NCI-H524 treated with DMSO at 0.1 percent for 48 hours (cell line): ENCODE measurements at regions not wholly inside any gene's neighbourhood (a gene's known extent, or its start where the extent isn't known, plus 50 kb on each side); places are given as distances from the start of the nearest gene placed in this dataset.
"Not testable (repeated sequence)": the region's sequence is repeated elsewhere in the genome, so short reads cannot be mapped to it uniquely, and the experiment has no call there.

Source experiments
- DNase-seq: peaks from one replicate; lab custom pipeline; 2025; lab: John Stamatoyannopoulos, UW

GRCh38 chr2:35114765-35115164, 1240.8 kb upstream of the CRIM1 start:
- DNase-seq: no peak

DNA sequence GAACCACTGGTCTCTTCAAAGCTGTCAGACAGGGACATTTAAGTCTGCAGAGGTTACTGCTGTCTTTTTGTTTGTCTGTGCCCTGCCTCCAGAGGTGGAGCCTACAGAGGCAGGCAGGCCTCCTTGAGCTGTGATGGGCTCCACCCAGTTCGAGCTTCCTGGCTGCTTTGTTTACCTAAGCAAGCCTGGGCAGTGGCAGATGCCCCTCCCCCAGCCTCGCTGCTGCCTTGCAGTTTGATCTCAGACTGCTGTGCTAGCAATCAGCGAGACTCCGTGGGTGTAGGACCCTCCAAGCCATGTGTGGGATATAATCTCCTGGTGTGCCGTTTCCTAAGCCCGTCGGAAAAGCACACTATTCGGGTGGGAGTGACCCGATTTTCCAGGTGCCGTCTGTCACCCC, 1243.2 kb upstream of the CRIM1 start:
- DNase-seq: not testable (repeated sequence)

DNA sequence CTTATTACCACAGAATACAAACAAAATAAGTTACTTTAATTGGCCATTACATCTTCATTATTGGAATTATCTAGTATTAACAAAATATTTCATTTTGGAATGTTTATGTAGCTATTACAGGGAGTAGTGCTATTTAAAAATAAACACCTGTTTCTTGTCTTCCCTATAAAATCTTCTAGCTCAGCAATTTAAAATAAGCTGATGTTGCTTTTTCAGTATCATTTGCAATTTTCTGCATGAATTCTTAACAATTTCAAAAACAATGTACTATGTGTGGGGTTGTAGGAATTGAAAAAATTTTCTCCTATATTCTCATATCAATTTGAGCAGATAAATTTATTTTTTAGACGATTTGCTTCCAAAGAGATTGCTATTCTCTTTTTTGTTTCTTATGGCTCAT, 1251.3 kb upstream of the CRIM1 start:
- DNase-seq: no peak

GRCh38 chr2:35099342-35099741, 1256.2 kb upstream of the CRIM1 start:
- DNase-seq: no peak

DNA sequence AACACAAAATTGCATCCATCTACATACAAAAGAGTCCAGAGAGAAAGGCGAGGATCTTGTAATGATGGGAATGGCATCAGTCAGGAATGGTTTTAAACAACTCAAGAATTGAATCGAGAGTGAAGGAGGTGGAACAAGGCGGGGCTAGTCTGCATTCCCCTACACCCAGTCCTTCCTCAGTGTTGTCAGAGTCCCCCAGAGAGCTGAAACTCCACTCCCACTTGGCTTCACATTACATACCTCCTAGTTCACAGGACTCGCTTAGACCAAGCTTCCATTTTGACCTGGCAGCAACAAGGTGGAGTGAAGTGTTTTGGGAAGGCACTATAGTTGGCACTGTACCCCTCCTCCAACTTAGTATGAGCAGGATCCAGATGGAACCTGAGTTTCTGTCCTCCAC, 1273.5 kb upstream of the CRIM1 start:
- DNase-seq: no peak

GRCh38 chr2:35081622-35082015, 1274.0 kb upstream of the CRIM1 start:
- DNase-seq: no peak

DNA sequence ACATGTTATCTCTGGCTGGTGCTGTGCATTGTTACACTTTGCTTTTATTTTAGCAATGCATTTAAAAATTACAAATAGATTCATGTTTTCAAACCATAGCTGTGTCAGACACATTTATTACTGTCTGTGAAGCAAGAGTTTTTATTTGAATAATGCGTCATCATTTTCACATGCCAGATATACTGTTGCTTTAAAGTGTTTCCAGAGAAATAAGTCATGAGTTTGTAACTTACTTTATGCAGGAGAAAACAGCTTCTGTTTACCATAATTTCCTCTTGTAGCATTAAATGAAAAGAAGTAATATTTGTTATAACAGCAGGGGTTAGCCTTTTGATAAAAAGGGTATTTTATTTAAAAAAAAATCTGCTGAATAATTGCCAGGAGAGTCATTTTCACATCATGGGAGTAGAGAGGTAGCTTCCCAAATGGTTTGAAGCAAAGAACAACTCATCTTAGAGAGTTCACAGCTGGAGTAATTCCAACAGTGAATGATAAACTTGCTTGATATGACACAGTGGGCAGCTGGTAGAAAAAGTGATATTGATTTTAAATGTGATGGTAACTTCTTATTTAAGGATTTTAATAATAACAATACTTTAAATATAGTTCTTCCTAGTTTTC, 1274.5 kb upstream of the CRIM1 start:
- DNase-seq: no peak

DNA sequence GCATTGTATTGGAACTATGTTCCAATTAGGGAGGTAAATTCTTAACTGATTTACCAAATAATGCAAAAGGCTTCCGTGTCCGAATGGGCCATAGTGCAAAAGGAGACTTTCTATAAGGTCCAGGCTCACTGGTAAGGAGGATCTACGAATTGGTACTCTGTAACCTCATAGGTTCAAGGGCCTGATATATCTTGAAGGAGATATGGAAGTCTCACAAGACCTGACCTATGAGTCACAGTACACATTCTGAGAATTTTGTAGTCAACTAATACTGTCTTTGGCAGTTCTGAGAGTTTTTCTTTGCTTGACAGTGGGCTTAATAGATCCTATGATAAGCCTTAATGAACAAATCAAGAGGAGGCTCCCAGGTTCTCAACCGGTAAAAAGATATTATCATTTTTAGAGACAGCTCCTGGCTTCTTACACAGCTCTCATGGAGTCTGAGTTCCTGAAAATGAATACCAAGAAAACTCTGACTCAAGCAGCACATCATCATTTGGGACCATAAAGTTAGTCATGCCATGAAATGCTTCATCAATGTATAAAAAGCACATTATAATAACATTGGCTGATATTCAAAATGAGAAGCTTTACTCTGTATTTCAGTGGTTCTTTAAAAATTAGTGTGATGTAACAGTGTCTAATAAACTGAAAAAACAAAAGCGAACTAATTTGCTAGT, 1275.2 kb upstream of the CRIM1 start:
- DNase-seq: no peak

GRCh38 chr2:35067420-35067819, 1288.2 kb upstream of the CRIM1 start:
- DNase-seq: no peak

GRCh38 chr2:35063836-35064235, 1291.7 kb upstream of the CRIM1 start:
- DNase-seq: no peak

DNA sequence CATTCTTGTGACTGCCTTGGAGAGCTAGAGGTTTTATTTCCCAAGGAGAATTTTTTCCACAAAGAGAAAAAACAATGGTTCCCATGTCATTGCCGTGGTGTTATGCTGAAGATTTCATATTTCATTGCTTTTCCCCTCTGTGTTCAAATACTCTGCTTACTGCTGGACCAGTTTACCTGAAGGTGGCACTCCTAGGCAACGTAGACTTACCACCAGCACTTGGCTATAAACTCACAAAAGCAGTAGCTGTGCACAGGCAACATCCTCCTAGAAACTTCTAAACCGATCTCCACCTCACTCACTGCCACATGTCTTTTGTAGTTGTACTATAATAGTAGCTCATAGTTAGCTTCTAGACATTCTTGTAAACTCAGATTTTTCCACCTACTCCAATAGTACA, 1319.7 kb upstream of the CRIM1 start:
- no peak for DNase-seq

GRCh38 chr2:35033748-35034147, 1321.8 kb upstream of the CRIM1 start:
- DNase-seq: no peak

DNA sequence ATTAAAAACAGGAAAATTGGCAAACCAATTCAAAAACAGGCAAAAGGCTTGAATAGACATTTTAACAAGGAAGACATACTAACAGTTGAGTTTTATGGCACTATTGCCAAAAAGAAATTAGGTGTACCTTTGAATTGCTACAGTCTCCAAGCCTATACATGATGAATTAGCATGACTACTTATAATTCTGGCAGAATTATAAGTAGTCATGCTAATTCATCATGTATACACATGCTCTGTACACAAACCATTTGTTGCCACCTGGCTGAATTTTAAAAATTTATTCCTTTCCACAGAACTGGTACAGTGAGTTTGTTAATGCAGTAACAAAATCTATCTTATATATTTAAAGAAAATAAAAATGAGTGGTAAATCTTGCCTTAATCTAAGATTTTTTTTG, 1332.0 kb upstream of the CRIM1 start:
- no peak for DNase-seq

DNA sequence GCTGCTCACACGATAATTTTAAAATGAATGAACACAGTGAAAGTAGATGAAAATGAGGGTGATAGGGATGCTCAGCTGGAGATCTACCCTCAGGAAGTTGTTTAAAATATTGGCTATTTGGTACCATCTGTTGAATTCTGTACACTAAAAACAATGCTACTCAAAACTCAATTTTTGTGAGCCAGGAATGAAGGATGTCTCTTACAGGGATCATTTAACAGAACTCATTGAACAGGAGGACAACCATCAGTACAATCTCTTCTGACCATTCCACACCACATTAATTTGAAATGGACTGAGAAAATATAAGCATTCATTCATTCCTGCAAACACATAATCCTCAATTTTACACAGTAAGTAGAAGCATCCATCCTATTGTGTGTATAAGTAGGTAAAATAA, 1355.1 kb upstream of the CRIM1 start:
- no peak for DNase-seq

GRCh38 chr2:34998741-34999140, 1356.8 kb upstream of the CRIM1 start:
- no peak for DNase-seq

DNA sequence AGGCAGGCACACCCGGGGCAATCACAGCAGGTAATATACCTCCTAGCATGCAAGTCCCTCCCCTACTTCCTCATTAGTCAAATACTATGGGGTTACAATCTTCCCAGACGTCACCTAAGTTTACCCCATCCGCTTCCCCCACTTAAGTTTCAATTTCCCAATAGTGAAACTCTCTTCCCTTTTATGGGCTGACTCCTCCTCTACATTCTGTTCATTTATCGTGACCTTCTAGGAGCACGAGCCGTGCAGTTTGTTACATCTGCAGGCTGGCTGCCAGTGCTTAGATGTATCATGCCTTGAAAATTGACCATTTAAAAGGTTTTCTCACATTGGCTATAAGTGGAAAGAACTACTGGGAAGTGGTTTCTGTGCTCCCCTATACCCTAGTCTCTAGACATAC, 1357.8 kb upstream of the CRIM1 start:
- no peak for DNase-seq

DNA sequence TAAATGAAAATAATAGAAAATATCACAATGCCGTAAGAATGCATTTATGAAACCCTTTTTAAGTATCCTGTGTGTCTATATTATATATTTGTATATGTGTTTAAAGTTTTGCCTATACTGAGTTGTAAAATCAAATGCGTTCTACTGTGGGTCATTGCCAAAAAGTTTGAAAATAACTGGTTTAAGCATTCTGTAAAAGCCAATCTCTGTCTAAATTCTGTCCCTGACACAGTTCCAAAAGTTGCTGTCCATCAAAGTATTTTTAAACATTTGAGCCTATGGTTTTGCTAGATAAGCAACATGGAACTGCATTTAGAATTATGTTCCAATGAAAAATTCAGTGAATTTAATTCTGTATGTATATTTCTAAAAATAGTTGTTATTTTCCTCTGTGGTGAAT, 1360.4 kb upstream of the CRIM1 start:
- no peak for DNase-seq

- DNase-seq: no peak
Measured at GRCh38 chr2:34991508-34992274, 1363.9 kb upstream of the CRIM1 start.

DNA sequence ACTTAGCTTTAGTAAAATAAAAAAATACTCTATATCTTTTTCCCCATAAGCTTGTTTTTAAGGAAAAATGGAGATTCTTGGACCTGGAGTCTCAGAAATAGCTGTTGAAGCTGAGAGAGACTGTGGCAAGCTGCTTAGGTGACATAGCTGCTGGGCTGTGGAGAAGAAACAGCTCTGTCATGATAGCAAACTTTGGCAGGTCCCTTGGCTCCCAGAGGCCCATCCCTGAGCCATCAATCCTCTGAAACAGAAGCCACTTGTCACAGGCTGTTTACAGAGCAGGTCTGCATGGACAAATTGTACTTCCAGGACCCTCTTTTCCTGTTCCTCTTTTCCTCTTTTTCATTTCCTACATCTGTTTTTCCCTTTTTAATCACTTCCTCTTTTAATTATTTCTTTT, 1370.1 kb upstream of the CRIM1 start:
- no peak for DNase-seq

DNA sequence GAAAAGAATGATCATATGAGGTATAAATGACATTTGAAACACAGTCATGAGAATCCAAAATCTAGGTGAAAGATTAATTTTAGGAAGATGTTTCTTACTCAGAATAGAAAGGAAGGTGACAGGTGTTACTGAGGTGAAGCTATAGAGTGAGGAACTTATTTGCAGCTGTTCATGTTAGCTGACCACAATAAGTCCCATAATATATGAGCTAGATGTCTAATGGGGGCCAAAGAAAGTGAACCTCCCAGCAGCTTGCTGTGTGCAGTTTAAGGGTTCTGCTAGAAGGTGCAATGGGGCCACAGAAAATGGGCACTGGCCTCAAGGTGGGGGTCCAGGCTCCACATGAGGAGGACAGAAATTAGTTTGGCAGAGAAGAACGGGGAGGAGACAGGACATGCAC, 1374.9 kb upstream of the CRIM1 start:
- no peak for DNase-seq

DNA sequence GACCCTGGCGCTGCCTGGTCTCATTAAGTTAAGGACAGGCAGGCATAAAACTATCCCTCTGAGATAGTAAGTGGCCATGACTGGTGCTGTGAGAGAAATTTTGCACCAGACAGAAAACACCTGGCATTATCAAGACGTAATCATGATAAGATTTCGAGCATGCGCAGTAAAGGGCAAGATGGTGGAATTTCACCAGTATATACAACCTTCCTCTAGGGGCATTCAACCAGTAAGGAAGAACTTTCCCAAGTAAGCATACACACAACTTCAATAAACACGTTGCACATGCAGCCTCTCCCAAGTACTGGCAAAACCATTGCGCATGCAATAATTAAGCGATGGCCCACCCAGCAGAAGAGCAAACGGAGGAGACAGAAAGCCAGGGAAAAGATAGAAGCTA, 1376.4 kb upstream of the CRIM1 start:
- no peak for DNase-seq

GRCh38 chr2:34961822-34962221, 1362.7 kb upstream of the FAM98A start:
- no peak for DNase-seq

DNA sequence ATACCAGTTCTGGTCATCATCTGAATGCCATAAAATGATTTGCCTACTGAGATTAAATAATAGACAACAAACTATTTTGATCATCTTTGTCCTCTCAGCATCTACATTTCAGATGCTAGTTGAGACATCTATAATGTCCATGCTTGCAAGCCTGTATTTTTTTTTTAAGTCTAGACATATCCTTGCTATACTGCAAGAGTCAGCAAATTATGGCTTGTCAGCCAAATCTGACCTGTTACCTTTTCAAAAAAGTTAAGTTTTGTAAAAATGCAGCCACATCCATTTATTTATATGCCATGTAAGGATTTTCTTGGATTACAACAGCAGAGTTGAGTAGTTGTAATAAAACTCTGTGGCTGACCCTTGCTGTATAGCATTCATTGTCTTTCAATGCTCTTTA, 1355.7 kb upstream of the FAM98A start:
- no peak for DNase-seq
